22Rv1 (cell line): ENCODE measurements at regions not wholly inside any gene's neighbourhood (a gene's known extent, or its start where the extent isn't known, plus 50 kb on each side); places are given as distances from the start of the nearest gene placed in this dataset.

Experiments used
- H3K27ac ChIP-seq: fragments of 450-650 bp; 2 replicates; pipeline ENCODE4 v1.5.1; 2017
- ZFX ChIP-seq: fragments of 450-650 bp; IDR thresholded peaks from 2 replicates; pipeline ENCODE4 v1.6.1; 2017; ENCODE audit warnings: antibody characterized with exemption, borderline replicate concordance
- TF ChIP-seq, protein P1 (sequence below): fragments of 450-650 bp; IDR thresholded peaks from 2 replicates; pipeline ENCODE4 v1.5.1; 2017; ENCODE audit warnings: mild to moderate bottlenecking

GRCh38 chr21:16423921-16424320 lies 694.1 kb downstream of the USP25 start:
- peak overlapping the region; percentile 98 for H3K27ac ChIP-seq
- TF ChIP-seq, protein P1, sequence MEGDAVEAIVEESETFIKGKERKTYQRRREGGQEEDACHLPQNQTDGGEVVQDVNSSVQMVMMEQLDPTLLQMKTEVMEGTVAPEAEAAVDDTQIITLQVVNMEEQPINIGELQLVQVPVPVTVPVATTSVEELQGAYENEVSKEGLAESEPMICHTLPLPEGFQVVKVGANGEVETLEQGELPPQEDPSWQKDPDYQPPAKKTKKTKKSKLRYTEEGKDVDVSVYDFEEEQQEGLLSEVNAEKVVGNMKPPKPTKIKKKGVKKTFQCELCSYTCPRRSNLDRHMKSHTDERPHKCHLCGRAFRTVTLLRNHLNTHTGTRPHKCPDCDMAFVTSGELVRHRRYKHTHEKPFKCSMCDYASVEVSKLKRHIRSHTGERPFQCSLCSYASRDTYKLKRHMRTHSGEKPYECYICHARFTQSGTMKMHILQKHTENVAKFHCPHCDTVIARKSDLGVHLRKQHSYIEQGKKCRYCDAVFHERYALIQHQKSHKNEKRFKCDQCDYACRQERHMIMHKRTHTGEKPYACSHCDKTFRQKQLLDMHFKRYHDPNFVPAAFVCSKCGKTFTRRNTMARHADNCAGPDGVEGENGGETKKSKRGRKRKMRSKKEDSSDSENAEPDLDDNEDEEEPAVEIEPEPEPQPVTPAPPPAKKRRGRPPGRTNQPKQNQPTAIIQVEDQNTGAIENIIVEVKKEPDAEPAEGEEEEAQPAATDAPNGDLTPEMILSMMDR, result no peak
- no peak for TF ChIP-seq ZFX

- H3K27ac ChIP-seq, result peak overlapping the region; percentile 98
- TF ChIP-seq, protein P1, result no peak
- no peak for TF ChIP-seq ZFX
These were observed 694.6 kb downstream of the USP25 start for GRCh38 chr21:16424331-16424751.

DNA sequence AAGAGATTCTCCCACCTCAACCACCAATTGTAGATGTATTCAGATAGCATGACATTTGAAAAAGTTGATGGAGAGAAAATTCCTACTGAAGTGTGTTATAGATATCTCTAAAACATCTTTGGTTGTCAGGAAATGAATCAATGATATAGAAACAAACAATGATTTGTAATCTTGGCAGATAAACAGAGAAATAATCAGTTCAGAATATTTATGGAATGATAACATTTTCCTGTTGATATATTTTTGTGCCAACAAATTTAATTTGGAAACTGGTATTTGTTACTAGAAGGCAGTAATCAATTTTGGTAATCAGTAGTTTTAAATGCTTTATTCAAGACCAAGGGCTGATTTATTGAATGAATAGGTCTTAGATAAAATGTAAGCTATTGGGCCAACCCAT lies 695.6 kb downstream of the USP25 start:
- TF ChIP-seq, protein P1, result no peak
- TF ChIP-seq ZFX, result no peak
- peak overlapping the region; percentile 98 for H3K27ac ChIP-seq

DNA sequence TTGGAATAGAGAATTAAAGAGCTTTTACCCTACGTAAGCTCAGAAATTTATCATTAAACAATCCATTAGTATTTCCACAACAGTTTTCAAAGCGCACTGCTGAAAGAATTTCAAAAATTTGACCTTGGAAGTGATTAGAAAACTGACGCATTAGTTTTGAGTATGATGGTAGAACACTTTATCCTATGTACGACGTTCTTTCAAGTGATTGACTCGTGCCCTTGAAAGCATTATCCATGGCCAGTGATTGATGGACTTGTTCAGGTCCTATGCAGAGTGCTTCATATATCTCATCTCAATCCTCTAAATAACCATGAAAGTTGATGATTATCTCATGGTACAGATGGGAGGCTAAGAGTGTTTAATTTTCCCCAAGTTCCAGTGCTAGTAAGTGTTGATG lies 697.2 kb downstream of the USP25 start:
- H3K27ac ChIP-seq, result peak overlapping the region; percentile 6; the same call in 1 of the 2 replicates
- TF ChIP-seq, protein P1, result no peak
- no peak for TF ChIP-seq ZFX

DNA sequence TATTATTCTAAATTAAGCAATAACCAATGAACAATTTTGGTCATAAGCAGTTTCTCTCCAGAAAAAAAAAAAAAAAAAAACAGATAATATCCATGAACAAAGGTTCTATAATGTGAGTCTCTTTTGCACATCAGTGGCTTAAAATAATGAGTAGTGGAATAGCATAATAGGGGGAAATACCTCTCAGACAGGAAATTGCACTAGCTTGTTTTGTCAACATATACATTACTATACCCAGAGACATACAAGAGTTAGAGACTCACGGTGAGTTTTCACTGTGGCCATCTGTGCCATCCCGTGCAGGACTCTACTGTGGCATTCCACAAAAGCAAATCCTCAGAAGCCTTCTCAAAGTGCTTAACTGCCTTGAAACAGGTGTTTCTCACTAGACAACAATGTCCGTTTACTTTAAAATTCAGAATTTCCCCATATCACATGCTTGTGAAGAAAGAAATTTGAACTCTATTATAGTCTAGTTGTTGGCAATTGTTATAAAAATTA lies 697.9 kb downstream of the USP25 start:
- no peak overlapping the region for H3K27ac ChIP-seq
- TF ChIP-seq ZFX, result no peak
- TF ChIP-seq, protein P1, result no peak

GRCh38 chr21:16437586-16437985 lies 707.8 kb downstream of the USP25 start:
- TF ChIP-seq, protein P1, result no peak
- no peak for TF ChIP-seq ZFX
- no peak overlapping the region for H3K27ac ChIP-seq

GRCh38 chr21:16438761-16439160 lies 709.0 kb downstream of the USP25 start:
- H3K27ac ChIP-seq, result no peak overlapping the region
- TF ChIP-seq ZFX, result no peak
- TF ChIP-seq, protein P1, result no peak
